GM12878 (cell line): ENCODE measurements at regions not wholly inside any gene's neighbourhood (a gene's known extent, or its start where the extent isn't known, plus 50 kb on each side); places are given as distances from the start of the nearest gene placed in this dataset.

Experiments used
- ATAC-seq: fragments of 200-7000 bp; cut with Tn5 transposase; 3 replicates; pipeline ENCODE4 v1.9.1; 2020; ENCODE audit warnings: mild to moderate bottlenecking, moderate library complexity
- BruUV-seq: library from RNA; stranded (reverse); fragments of 400-500 nt; replicated peaks from 2 replicates; lab custom pipeline; 2021; lab: Mats Ljungman, UMichigan
- CTCF ChIA-PET: fragments of 300-600 bp; sonication (Branson Sonifier 250); formaldehyde crosslinking; extraction: SDS; loops from one replicate; lab custom pipeline; 2021; ENCODE audit warnings: inconsistent platforms; lab: Yijun Ruan, JAX
- POLR2A ChIA-PET: fragments of 350-600 bp; formaldehyde crosslinking; extraction: SDS; loops from one replicate; lab custom pipeline; 2021; ENCODE audit warnings: inconsistent platforms; lab: Charles Lee
- RAD21 ChIA-PET: fragments of 300-600 bp; sonication (Branson Sonifier 250); formaldehyde crosslinking; loops from one replicate; lab custom pipeline; 2023; ENCODE audit warnings: antibody characterized with exemption; ENCODE audit not compliant: unreplicated experiment; lab: Charles Lee
- SMC1A ChIA-PET: fragments of 300-600 bp; sonication (Branson Sonifier 250); formaldehyde crosslinking; loops from one replicate; lab custom pipeline; 2023; ENCODE audit not compliant: unreplicated experiment, uncharacterized antibody; lab: Charles Lee
- DNase-seq: peaks from one replicate; pipeline ENCODE4 v3.0.0-alpha.2; 2011; ENCODE audit warnings: low read depth, low spot score
- FAIRE-seq: peaks from 3 replicates; lab custom pipeline; 2011; peaks lifted over from hg19 to GRCh38; lab: Jason Lieb, UNC
- H2AFZ ChIP-seq: 2 replicates; pipeline ENCODE4 v1.6.0; 2011; ENCODE audit warnings: low read depth, low read length, control low read depth; ENCODE audit not compliant: control insufficient read depth
- H3K27ac ChIP-seq: 2 replicates; pipeline ENCODE4 v1.5.1; 2011; ENCODE audit warnings: control low read depth; ENCODE audit not compliant: control insufficient read depth, insufficient read depth
- H3K27me3 ChIP-seq, 2 experiments: replicated peaks in 1 of 2; 2 replicates each; pipeline versions ENCODE4 v1.6.0 to v1.6.1; 2011; ENCODE audit warnings: low read length in 1 of 2; ENCODE audit not compliant: control insufficient read depth in 2 of 2, insufficient read depth in 2 of 2
- H3K36me3 ChIP-seq, 2 experiments: 2 replicates each; pipeline ENCODE4 v1.5.1; 2011; ENCODE audit warnings: low read length in 1 of 2; ENCODE audit not compliant: control insufficient read depth in 2 of 2, insufficient read depth in 2 of 2
- H3K4me1 ChIP-seq: 2 replicates; pipeline ENCODE4 v1.6.1; 2011; ENCODE audit warnings: mild to moderate bottlenecking, low read length, moderate library complexity, mixed read lengths; ENCODE audit not compliant: control insufficient read depth, insufficient read depth
- H3K4me2 ChIP-seq: 2 replicates; pipeline ENCODE4 v1.6.0; 2011; ENCODE audit warnings: control low read depth; ENCODE audit not compliant: control insufficient read depth, insufficient read depth
- H3K4me3 ChIP-seq: fragments of 200-600 bp; sonication (generic); 2 replicates; pipeline ENCODE4 v1.5.1; 2016
- H3K79me2 ChIP-seq: 2 replicates; pipeline ENCODE4 v1.6.0; 2011; ENCODE audit warnings: low read length; ENCODE audit not compliant: control insufficient read depth, insufficient read depth
- H3K9ac ChIP-seq: 2 replicates; pipeline ENCODE4 v1.8.0; 2011; ENCODE audit warnings: low read length, control low read depth, mixed read lengths; ENCODE audit not compliant: control insufficient read depth, insufficient read depth
- H3K9me3 ChIP-seq: replicated peaks from 3 replicates; pipeline ENCODE4 v1.5.1; 2011; ENCODE audit warnings: mild to moderate bottlenecking, low read length; ENCODE audit not compliant: control insufficient read depth, insufficient read depth
- H4K20me1 ChIP-seq: 2 replicates; pipeline ENCODE4 v1.6.0; 2011; ENCODE audit not compliant: control insufficient read depth, insufficient read depth
- CREM ChIP-seq: IDR thresholded peaks from 2 replicates; pipeline ENCODE4 v1.6.1; 2014; ENCODE audit warnings: antibody characterized with exemption, low read depth
- GATAD2B ChIP-seq: fragments of 450-650 bp; conservative IDR thresholded peaks from 2 replicates; pipeline ENCODE4 v1.6.1; 2017; ENCODE audit warnings: low read depth, mild to moderate bottlenecking, moderate library complexity
- IKZF2 ChIP-seq, 2 experiments: fragments of 450-650 bp; IDR thresholded peaks; 2 replicates each; pipeline ENCODE4 v1.6.1; 2017; ENCODE audit warnings: mild to moderate bottlenecking in 2 of 2, moderate library complexity in 2 of 2
- MTA2 ChIP-seq: fragments of 450-650 bp; IDR thresholded peaks from 2 replicates; pipeline ENCODE4 v1.6.1; 2016; ENCODE audit warnings: low read depth, mild to moderate bottlenecking, moderate library complexity
- NFYB ChIP-seq: IDR thresholded peaks from 2 replicates; pipeline ENCODE4 v1.6.1; 2011; ENCODE audit warnings: low read depth, mild to moderate bottlenecking, low read length, improper control_type of control experiment, moderate library complexity; ENCODE audit not compliant: insufficient read depth
- PAX5 ChIP-seq: IDR thresholded peaks from 2 replicates; pipeline ENCODE4 v1.6.1; 2011; ENCODE audit warnings: low read depth, low read length, borderline replicate concordance
- RBBP5 ChIP-seq: fragments of 200-600 bp; sonication (generic); conservative IDR thresholded peaks from 2 replicates; pipeline ENCODE4 v1.6.1; 2016
- RFX5 ChIP-seq: IDR thresholded peaks from 2 replicates; pipeline ENCODE4 v1.6.1; 2011; ENCODE audit warnings: low read depth, low read length, improper control_type of control experiment
- SMARCA5 ChIP-seq: fragments of 450-650 bp; IDR thresholded peaks from 2 replicates; pipeline ENCODE4 v1.6.1; 2017; ENCODE audit warnings: mild to moderate bottlenecking
- WGBS: methylation state at CpG from one replicate; pipeline ENCODE4 v1.1.6; 2016; ENCODE audit warnings: low lambda C conversion rate; ENCODE audit not compliant: insufficient replicate concordance, insufficient coverage; ENCODE audit errors: missing lambda C conversion rate; 5-methylcytosine and 5-hydroxymethylcytosine counted together
- in situ Hi-C: fragments of 300-500 bp; cut with MboI; formaldehyde crosslinking; loops from 9 replicates; pipeline ENCODE4 v1.14.3; 2018; ENCODE audit warnings: mixed read lengths
- intact Hi-C: fragments of 100-400 bp; cut with micrococcal nuclease; formaldehyde crosslinking; loops from one replicate; pipeline ENCODE4 v1.14.2; 2022; ENCODE audit not compliant: unreplicated experiment
- TF ChIP-seq, protein P1 (sequence below): IDR thresholded peaks from 2 replicates; pipeline ENCODE4 v1.6.1; 2012; ENCODE audit warnings: low read depth, low read length, improper control_type of control experiment
- TF ChIP-seq, protein P2 (sequence below): IDR thresholded peaks from 2 replicates; pipeline ENCODE4 v1.6.1; 2012; ENCODE audit warnings: low read depth, low read length, improper control_type of control experiment
- TF ChIP-seq, protein P3 (sequence below): fragments of 450-650 bp; IDR thresholded peaks from 2 replicates; pipeline ENCODE4 v1.6.1; 2017; ENCODE audit warnings: antibody characterized with exemption, mild to moderate bottlenecking, moderate library complexity
- TF ChIP-seq, protein P4 (sequence below): fragments of 450-650 bp; IDR thresholded peaks from 2 replicates; pipeline ENCODE4 v1.6.1; 2018; ENCODE audit warnings: borderline replicate concordance, mild to moderate bottlenecking; ENCODE audit not compliant: partially characterized antibody

DNA sequence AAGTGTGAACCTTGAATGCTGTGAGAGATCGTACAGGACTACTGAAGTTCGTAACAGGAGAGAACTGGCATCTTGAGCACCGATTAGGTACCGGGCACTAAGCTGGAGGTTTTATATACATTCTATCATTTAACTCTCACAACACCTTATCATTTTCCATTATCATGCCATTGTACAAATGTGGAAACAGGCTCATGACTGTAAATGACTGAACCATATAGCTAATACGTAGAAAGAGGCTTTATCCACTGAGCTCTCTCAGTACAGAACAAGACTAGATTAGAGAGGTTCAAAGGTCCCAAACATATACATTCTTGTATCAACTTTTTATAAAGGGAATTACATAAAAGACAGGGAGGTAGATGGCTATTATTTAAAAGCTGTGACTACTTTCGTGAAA is 130.6 kb downstream of the CEP57L1 start:
- Histone ChIP-seq H3K4me1 (no peaks in the 10 kb centered on the region), H3K79me2 (no peaks in the 10 kb centered on the region), H4K20me1 (no peaks in the 10 kb centered on the region), H3K27me3 (no peaks in the 10 kb centered on the region; a peak in 2 of 4 replicates), H3K4me2 (no peak overlapping the region), H3K36me3 (no peaks in the 10 kb centered on the region), H3K9ac (no peak overlapping the region), H3K27ac (no peak overlapping the region), H3K9me3 (no peaks in the 10 kb centered on the region), H2AFZ (no peak overlapping the region), H3K4me3 (no peak overlapping the region)
- intact Hi-C loops, result no loop called here
- RAD21 ChIA-PET, result no interaction called here
- CTCF ChIA-PET, result interaction anchor here (1.1 to 1.5 kb wide), 2 partner anchors 39 to 157 kb away, joined by 3 to 4 read pairs; no protein-coding TSS in a partner anchor
- SMC1A ChIA-PET, result no interaction called here
- TF ChIP-seq IKZF2 (IDR thresholded peaks at IDR 0.05) (no peak), RFX5 (no peak), RBBP5 (no peak), GATAD2B (no peak), SMARCA5 (no peak), PAX5 (no peak), NFYB (no peak), MTA2 (no peak), CREM (no peak)
- TF ChIP-seq, protein P1, sequence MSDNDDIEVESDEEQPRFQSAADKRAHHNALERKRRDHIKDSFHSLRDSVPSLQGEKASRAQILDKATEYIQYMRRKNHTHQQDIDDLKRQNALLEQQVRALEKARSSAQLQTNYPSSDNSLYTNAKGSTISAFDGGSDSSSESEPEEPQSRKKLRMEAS, result no peak
- TF ChIP-seq, protein P2, sequence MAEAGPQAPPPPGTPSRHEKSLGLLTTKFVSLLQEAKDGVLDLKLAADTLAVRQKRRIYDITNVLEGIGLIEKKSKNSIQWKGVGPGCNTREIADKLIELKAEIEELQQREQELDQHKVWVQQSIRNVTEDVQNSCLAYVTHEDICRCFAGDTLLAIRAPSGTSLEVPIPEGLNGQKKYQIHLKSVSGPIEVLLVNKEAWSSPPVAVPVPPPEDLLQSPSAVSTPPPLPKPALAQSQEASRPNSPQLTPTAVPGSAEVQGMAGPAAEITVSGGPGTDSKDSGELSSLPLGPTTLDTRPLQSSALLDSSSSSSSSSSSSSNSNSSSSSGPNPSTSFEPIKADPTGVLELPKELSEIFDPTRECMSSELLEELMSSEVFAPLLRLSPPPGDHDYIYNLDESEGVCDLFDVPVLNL, result no peak
- TF ChIP-seq, protein P3, sequence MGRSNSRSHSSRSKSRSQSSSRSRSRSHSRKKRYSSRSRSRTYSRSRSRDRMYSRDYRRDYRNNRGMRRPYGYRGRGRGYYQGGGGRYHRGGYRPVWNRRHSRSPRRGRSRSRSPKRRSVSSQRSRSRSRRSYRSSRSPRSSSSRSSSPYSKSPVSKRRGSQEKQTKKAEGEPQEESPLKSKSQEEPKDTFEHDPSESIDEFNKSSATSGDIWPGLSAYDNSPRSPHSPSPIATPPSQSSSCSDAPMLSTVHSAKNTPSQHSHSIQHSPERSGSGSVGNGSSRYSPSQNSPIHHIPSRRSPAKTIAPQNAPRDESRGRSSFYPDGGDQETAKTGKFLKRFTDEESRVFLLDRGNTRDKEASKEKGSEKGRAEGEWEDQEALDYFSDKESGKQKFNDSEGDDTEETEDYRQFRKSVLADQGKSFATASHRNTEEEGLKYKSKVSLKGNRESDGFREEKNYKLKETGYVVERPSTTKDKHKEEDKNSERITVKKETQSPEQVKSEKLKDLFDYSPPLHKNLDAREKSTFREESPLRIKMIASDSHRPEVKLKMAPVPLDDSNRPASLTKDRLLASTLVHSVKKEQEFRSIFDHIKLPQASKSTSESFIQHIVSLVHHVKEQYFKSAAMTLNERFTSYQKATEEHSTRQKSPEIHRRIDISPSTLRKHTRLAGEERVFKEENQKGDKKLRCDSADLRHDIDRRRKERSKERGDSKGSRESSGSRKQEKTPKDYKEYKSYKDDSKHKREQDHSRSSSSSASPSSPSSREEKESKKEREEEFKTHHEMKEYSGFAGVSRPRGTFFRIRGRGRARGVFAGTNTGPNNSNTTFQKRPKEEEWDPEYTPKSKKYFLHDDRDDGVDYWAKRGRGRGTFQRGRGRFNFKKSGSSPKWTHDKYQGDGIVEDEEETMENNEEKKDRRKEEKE, result no peak
- TF ChIP-seq, protein P4, sequence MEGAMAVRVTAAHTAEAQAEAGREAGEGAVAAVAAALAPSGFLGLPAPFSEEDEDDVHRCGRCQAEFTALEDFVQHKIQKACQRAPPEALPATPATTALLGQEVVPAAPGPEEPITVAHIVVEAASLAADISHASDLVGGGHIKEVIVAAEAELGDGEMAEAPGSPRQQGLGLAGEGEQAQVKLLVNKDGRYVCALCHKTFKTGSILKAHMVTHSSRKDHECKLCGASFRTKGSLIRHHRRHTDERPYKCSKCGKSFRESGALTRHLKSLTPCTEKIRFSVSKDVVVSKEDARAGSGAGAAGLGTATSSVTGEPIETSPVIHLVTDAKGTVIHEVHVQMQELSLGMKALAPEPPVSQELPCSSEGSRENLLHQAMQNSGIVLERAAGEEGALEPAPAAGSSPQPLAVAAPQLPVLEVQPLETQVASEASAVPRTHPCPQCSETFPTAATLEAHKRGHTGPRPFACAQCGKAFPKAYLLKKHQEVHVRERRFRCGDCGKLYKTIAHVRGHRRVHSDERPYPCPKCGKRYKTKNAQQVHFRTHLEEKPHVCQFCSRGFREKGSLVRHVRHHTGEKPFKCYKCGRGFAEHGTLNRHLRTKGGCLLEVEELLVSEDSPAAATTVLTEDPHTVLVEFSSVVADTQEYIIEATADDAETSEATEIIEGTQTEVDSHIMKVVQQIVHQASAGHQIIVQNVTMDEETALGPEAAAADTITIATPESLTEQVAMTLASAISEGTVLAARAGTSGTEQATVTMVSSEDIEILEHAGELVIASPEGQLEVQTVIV, result no peak
- POLR2A ChIA-PET, result no interaction called here
- WGBS, result 63% methylated on average over 6 of the region's 6 CpGs
- in situ Hi-C loops, result no loop called here
- BruUV-seq, result no TSS peak
- no peak for ATAC-seq
- no peak for FAIRE-seq
- DNase-seq, result no peak
